SK-N-SH treated with all-trans-retinoic acid at 6 μM for 48 hours (cell line): ENCODE measurements at regions not wholly inside any gene's neighbourhood (a gene's known extent, or its start where the extent isn't known, plus 50 kb on each side); places are given as distances from the start of the nearest gene placed in this dataset.

Source experiments
- ATAC-seq: fragments of 200-7000 bp; cut with Tn5 transposase; 3 replicates; pipeline ENCODE4 v1.9.1; 2020; ENCODE audit warnings: mild to moderate bottlenecking, moderate library complexity
- ARNTL ChIP-seq: fragments of 450-650 bp; formaldehyde crosslinking; IDR thresholded peaks from 2 replicates; pipeline ENCODE4 v1.5.0; 2020; ENCODE audit warnings: low read depth, mild to moderate bottlenecking, moderate library complexity, borderline replicate concordance
- BACH2 ChIP-seq: fragments of 250-450 bp; sonication (Bioruptor Pico); IDR thresholded peaks from 2 replicates; pipeline ENCODE4 v1.9.0; 2021; ENCODE audit warnings: mild to moderate bottlenecking, borderline replicate concordance
- CSRNP3 ChIP-seq: fragments of 250-450 bp; sonication (Bioruptor Pico); IDR thresholded peaks from 2 replicates; pipeline ENCODE4 v1.5.1; 2021; ENCODE audit warnings: mild to moderate bottlenecking, moderate library complexity
- ESRRG ChIP-seq: fragments of 250-450 bp; sonication (Bioruptor Pico); IDR thresholded peaks from 2 replicates; pipeline ENCODE4 v1.6.1; 2021; ENCODE audit warnings: mild to moderate bottlenecking
- GLIS3 ChIP-seq: fragments of 250-450 bp; sonication (Bioruptor Pico); IDR thresholded peaks from 2 replicates; pipeline ENCODE4 v1.5.0; 2020; ENCODE audit warnings: mild to moderate bottlenecking, moderate library complexity
- ISL1 ChIP-seq: fragments of 250-450 bp; sonication (Bioruptor Pico); IDR thresholded peaks from 2 replicates; pipeline ENCODE4 v2.1.2; 2022; ENCODE audit warnings: mild to moderate bottlenecking, moderate library complexity
- OSR1 ChIP-seq: fragments of 250-450 bp; sonication (Bioruptor Pico); IDR thresholded peaks from 2 replicates; pipeline ENCODE4 v1.8.0; 2022; ENCODE audit warnings: moderate library complexity, mild to moderate bottlenecking, inconsistent platforms
- PATZ1 ChIP-seq: fragments of 250-450 bp; sonication (Bioruptor Pico); IDR thresholded peaks from 2 replicates; pipeline ENCODE4 v1.8.0; 2020; ENCODE audit warnings: mild to moderate bottlenecking, moderate library complexity, borderline replicate concordance
- POU6F1 ChIP-seq: fragments of 250-450 bp; sonication (Bioruptor Pico); IDR thresholded peaks from 2 replicates; pipeline ENCODE4 v1.8.0; 2021; ENCODE audit warnings: low read depth, mild to moderate bottlenecking, moderate library complexity, borderline replicate concordance
- PPARA ChIP-seq: fragments of 250-450 bp; sonication (Bioruptor Pico); IDR thresholded peaks from 2 replicates; pipeline ENCODE4 v1.5.0; 2020; ENCODE audit warnings: mild to moderate bottlenecking, borderline replicate concordance
- RARB ChIP-seq: fragments of 250-450 bp; sonication (Bioruptor Pico); IDR thresholded peaks from 2 replicates; pipeline ENCODE4 v1.8.0; 2021; ENCODE audit warnings: mild to moderate bottlenecking, moderate library complexity
- SNAI2 ChIP-seq: fragments of 250-450 bp; sonication (Bioruptor Pico); IDR thresholded peaks from 2 replicates; pipeline ENCODE4 v1.5.0; 2020; ENCODE audit warnings: mild to moderate bottlenecking, moderate library complexity
- TCF4 ChIP-seq: fragments of 250-450 bp; sonication (Bioruptor Pico); IDR thresholded peaks from 2 replicates; pipeline ENCODE4 v1.8.0; 2021; ENCODE audit warnings: mild to moderate bottlenecking, moderate library complexity, borderline replicate concordance
- TOX ChIP-seq: fragments of 250-450 bp; sonication (Bioruptor Pico); IDR thresholded peaks from 2 replicates; pipeline ENCODE4 v1.8.0; 2021; ENCODE audit warnings: mild to moderate bottlenecking, moderate library complexity, borderline replicate concordance
- ZC3H10 ChIP-seq: fragments of 250-450 bp; sonication (Bioruptor Pico); IDR thresholded peaks from 2 replicates; pipeline ENCODE4 v1.5.1; 2021; ENCODE audit warnings: mild to moderate bottlenecking, moderate library complexity
- ZFP3 ChIP-seq: fragments of 250-450 bp; sonication (Bioruptor Pico); IDR thresholded peaks from 2 replicates; pipeline ENCODE4 v1.5.0; 2020; ENCODE audit warnings: mild to moderate bottlenecking, moderate library complexity
- ZFP30 ChIP-seq: fragments of 450-650 bp; formaldehyde crosslinking; IDR thresholded peaks from 2 replicates; pipeline ENCODE4 v1.5.0; 2022; ENCODE audit warnings: mild to moderate bottlenecking, moderate library complexity
- ZNF70 ChIP-seq: fragments of 450-650 bp; formaldehyde crosslinking; IDR thresholded peaks from 2 replicates; pipeline ENCODE4 v1.5.0; 2020; ENCODE audit warnings: mild to moderate bottlenecking, moderate library complexity
- ZNF8 ChIP-seq: fragments of 450-650 bp; formaldehyde crosslinking; IDR thresholded peaks from 2 replicates; pipeline ENCODE4 v1.5.0; 2020; ENCODE audit warnings: mild to moderate bottlenecking, moderate library complexity
- TF ChIP-seq, protein P1 (sequence below): fragments of 250-450 bp; sonication (Bioruptor Pico); IDR thresholded peaks from 2 replicates; pipeline ENCODE4 v1.5.0; 2020; ENCODE audit warnings: mild to moderate bottlenecking, moderate library complexity
- TF ChIP-seq, protein P2 (sequence below): fragments of 250-450 bp; sonication (Bioruptor Pico); IDR thresholded peaks from 2 replicates; pipeline ENCODE4 v1.5.1; 2020; ENCODE audit warnings: low read depth, mild to moderate bottlenecking, moderate library complexity

- no peak for TF ChIP-seq ZNF8 (CRISPR knock-in tag)
- TF ChIP-seq, protein P1, sequence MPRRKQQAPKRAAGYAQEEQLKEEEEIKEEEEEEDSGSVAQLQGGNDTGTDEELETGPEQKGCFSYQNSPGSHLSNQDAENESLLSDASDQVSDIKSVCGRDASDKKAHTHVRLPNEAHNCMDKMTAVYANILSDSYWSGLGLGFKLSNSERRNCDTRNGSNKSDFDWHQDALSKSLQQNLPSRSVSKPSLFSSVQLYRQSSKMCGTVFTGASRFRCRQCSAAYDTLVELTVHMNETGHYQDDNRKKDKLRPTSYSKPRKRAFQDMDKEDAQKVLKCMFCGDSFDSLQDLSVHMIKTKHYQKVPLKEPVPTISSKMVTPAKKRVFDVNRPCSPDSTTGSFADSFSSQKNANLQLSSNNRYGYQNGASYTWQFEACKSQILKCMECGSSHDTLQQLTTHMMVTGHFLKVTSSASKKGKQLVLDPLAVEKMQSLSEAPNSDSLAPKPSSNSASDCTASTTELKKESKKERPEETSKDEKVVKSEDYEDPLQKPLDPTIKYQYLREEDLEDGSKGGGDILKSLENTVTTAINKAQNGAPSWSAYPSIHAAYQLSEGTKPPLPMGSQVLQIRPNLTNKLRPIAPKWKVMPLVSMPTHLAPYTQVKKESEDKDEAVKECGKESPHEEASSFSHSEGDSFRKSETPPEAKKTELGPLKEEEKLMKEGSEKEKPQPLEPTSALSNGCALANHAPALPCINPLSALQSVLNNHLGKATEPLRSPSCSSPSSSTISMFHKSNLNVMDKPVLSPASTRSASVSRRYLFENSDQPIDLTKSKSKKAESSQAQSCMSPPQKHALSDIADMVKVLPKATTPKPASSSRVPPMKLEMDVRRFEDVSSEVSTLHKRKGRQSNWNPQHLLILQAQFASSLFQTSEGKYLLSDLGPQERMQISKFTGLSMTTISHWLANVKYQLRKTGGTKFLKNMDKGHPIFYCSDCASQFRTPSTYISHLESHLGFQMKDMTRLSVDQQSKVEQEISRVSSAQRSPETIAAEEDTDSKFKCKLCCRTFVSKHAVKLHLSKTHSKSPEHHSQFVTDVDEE (CRISPR knock-in tag) = no peak
- TF ChIP-seq ISL1 = no peak
- no peak for TF ChIP-seq RARB (CRISPR knock-in tag)
- no peak for TF ChIP-seq BACH2 (CRISPR knock-in tag)
- TF ChIP-seq SNAI2 (CRISPR knock-in tag) = no peak
- TF ChIP-seq ZNF70 (CRISPR knock-in tag) = no peak
- no peak for TF ChIP-seq TOX (CRISPR knock-in tag)
- TF ChIP-seq TCF4 (CRISPR knock-in tag) = no peak
- TF ChIP-seq GLIS3 (CRISPR knock-in tag) = no peak
Observed at GRCh38 chr10:128380946-128381345, 254.7 kb upstream of the MKI67 start (continued).

DNA sequence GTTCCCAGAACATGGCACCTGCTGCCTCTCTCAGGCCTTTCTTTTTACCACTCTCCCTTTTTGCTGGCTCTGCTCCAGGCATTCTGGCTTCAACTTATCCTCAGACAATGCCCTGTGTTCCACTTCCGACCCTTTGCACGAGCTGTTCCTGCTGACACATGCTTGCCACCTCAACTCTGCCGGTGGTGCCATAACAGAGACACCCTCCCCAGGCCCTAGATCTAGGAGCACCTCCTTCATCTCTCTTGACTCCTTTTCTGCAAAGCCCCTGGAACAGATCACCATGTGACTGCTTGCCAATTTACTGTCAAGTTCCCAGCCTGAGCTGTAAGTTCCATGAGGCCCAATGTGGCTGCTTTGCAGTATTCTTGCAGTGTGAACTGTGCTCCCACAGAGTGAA, 256.0 kb upstream of the MKI67 start:
- no peak for ATAC-seq
- TF ChIP-seq TCF4 (CRISPR knock-in tag) = no peak
- no peak for TF ChIP-seq ARNTL (CRISPR knock-in tag)
- TF ChIP-seq ISL1 = no peak
- no peak for TF ChIP-seq OSR1 (CRISPR knock-in tag)

DNA sequence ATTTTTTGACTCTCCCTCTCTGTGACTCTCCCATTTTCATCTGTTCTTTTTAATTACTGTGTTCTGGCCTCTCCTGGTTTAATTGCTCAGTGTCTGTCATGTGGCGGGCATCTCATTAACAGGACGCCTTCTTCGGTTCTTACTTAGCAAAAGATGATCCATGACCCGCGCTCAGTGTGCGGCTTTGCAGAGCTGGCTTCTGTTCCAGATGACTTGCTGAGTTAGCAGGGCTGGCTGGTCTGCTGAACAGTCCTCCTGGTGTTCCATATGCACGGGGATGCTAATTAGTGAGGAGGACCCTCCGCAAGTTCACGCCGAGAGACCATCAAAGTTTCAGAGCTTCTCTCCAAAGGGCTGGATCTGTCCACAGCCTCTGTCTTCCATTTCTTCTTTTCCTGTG, 258.6 kb upstream of the MKI67 start:
- ATAC-seq = no peak
- TF ChIP-seq ZC3H10 (no peak), PATZ1 (CRISPR knock-in tag) (no peak), TOX (CRISPR knock-in tag) (no peak), PPARA (CRISPR knock-in tag) (no peak), CSRNP3 (CRISPR knock-in tag) (no peak), TCF4 (CRISPR knock-in tag) (no peak), ZFP3 (CRISPR knock-in tag) (no peak), ZFP30 (no peak), ZNF70 (CRISPR knock-in tag) (no peak), ARNTL (CRISPR knock-in tag) (no peak), POU6F1 (CRISPR knock-in tag) (no peak), ESRRG (CRISPR knock-in tag) (no peak)
- TF ChIP-seq, protein P2, sequence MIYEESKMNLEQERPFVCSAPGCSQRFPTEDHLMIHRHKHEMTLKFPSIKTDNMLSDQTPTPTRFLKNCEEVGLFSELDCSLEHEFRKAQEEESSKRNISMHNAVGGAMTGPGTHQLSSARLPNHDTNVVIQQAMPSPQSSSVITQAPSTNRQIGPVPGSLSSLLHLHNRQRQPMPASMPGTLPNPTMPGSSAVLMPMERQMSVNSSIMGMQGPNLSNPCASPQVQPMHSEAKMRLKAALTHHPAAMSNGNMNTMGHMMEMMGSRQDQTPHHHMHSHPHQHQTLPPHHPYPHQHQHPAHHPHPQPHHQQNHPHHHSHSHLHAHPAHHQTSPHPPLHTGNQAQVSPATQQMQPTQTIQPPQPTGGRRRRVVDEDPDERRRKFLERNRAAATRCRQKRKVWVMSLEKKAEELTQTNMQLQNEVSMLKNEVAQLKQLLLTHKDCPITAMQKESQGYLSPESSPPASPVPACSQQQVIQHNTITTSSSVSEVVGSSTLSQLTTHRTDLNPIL (CRISPR knock-in tag) = no peak
- TF ChIP-seq, all 23 proteins: peak for 0
